Fibroblast of pulmonary artery (primary cell): ENCODE measurements at regions not wholly inside any gene's neighbourhood (a gene's known extent, or its start where the extent isn't known, plus 50 kb on each side); places are given as distances from the start of the nearest gene placed in this dataset.

Experiments
- DNase-seq: peaks from one replicate; pipeline ENCODE4 v3.0.0-alpha.2; 2010; ENCODE audit warnings: low read depth
- H3K4me3 ChIP-seq: replicated peaks from 2 replicates; pipeline ENCODE4 v1.5.1; 2011; ENCODE audit warnings: low read depth, mild to moderate bottlenecking, control low read depth, low read length, moderate library complexity
- CTCF ChIP-seq: IDR thresholded peaks from 2 replicates; pipeline ENCODE4 v1.5.1; 2011; ENCODE audit warnings: mild to moderate bottlenecking, control low read depth, low read length, inconsistent platforms; ENCODE audit errors: missing control alignments

- H3K4me3 ChIP-seq, result no peak overlapping the region
- TF ChIP-seq CTCF, result no peak
- DNase-seq, result peak; percentile 35
These were observed 85.7 kb upstream of the LIN7C start for GRCh38 chr11:27592098-27592780.

- TF ChIP-seq CTCF, result no peak
- DNase-seq, result no peak
- no peak overlapping the region for H3K4me3 ChIP-seq
These were observed 76.1 kb upstream of the LIN7C start for GRCh38 chr11:27582621-27583020.

GRCh38 chr11:27574342-27574741 is 67.8 kb upstream of the LIN7C start:
- no peak overlapping the region for H3K4me3 ChIP-seq
- no peak for DNase-seq
- TF ChIP-seq CTCF, result no peak

GRCh38 chr11:27573024-27573423 is 66.5 kb upstream of the LIN7C start:
- no peak for DNase-seq
- TF ChIP-seq CTCF, result no peak
- no peak overlapping the region for H3K4me3 ChIP-seq

GRCh38 chr11:27571154-27571810 is 64.7 kb upstream of the LIN7C start:
- DNase-seq, result peak; percentile 67
- TF ChIP-seq CTCF, result no peak
- H3K4me3 ChIP-seq, result no peak overlapping the region

GRCh38 chr11:27570542-27570941 is 64.0 kb upstream of the LIN7C start:
- no peak for DNase-seq
- no peak for TF ChIP-seq CTCF
- H3K4me3 ChIP-seq, result no peak overlapping the region

- no peak overlapping the region for H3K4me3 ChIP-seq
- no peak for DNase-seq
- TF ChIP-seq CTCF, result no peak
These were observed 57.1 kb upstream of the LIN7C start for GRCh38 chr11:27563641-27564040.
